Loucy (cell line): ENCODE measurements at regions not wholly inside any gene's neighbourhood (a gene's known extent, or its start where the extent isn't known, plus 50 kb on each side); places are given as distances from the start of the nearest gene placed in this dataset.

ENCODE experiments used
- EZH2phosphoT487 ChIP-seq: fragments of 200-600 bp; IDR thresholded peaks from 2 replicates; pipeline ENCODE4 v1.6.1; 2018; ENCODE audit warnings: antibody characterized with exemption, mild to moderate bottlenecking, moderate library complexity, borderline replicate concordance
- TF ChIP-seq, protein P1 (sequence below): fragments of 200-600 bp; sonication (generic); conservative IDR thresholded peaks from 2 replicates; pipeline ENCODE4 v1.5.1; 2014; ENCODE audit warnings: mild to moderate bottlenecking, antibody characterized with exemption, low read length

GRCh38 chr5:38036765-38037164, 196.9 kb upstream of the GDNF start:
- TF ChIP-seq, protein P1, sequence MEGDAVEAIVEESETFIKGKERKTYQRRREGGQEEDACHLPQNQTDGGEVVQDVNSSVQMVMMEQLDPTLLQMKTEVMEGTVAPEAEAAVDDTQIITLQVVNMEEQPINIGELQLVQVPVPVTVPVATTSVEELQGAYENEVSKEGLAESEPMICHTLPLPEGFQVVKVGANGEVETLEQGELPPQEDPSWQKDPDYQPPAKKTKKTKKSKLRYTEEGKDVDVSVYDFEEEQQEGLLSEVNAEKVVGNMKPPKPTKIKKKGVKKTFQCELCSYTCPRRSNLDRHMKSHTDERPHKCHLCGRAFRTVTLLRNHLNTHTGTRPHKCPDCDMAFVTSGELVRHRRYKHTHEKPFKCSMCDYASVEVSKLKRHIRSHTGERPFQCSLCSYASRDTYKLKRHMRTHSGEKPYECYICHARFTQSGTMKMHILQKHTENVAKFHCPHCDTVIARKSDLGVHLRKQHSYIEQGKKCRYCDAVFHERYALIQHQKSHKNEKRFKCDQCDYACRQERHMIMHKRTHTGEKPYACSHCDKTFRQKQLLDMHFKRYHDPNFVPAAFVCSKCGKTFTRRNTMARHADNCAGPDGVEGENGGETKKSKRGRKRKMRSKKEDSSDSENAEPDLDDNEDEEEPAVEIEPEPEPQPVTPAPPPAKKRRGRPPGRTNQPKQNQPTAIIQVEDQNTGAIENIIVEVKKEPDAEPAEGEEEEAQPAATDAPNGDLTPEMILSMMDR, result no peak
- no peak for TF ChIP-seq EZH2phosphoT487
